Lower leg skin (tissue), 4 donors: ENCODE measurements at regions not wholly inside any gene's neighbourhood (a gene's known extent, or its start where the extent isn't known, plus 50 kb on each side); places are given as distances from the start of the nearest gene placed in this dataset.

Source experiments
- DNase-seq, 2 donors: peaks; one replicate each; pipeline ENCODE4 v3.0.0-alpha.2; 2019; ENCODE audit warnings: low spot score in 2 of 2
- H3K4me3 ChIP-seq: fragments of 200-600 bp; sonication (generic); 2 replicates; pipeline ENCODE4 v1.5.1; 2017; ENCODE audit warnings: mild to moderate bottlenecking, low read depth; ENCODE audit not compliant: poor library complexity, severe bottlenecking
- CTCF ChIP-seq, 3 donors: fragments of 450-650 bp; IDR thresholded peaks; one replicate each; pipeline ENCODE4 v1.5.1; 2016; ENCODE audit warnings: antibody characterized with exemption in 3 of 3, mild to moderate bottlenecking in 3 of 3, moderate library complexity in 2 of 3
- POLR2A ChIP-seq, 2 donors: fragments of 450-650 bp; IDR thresholded peaks; one replicate each; pipeline ENCODE4 v1.6.1; 2016 to 2017; ENCODE audit warnings: antibody characterized with exemption in 2 of 2, mild to moderate bottlenecking in 1 of 2, moderate library complexity in 1 of 2
- WGBS, 2 donors: methylation state at CpG; one replicate each; pipeline ENCODE4 v1.1.5; 2018; 5-methylcytosine and 5-hydroxymethylcytosine counted together
- intact Hi-C: fragments of 100-400 bp; cut with DNase I; formaldehyde crosslinking; loops from one replicate; pipeline ENCODE4 v1.15.0; 2023; ENCODE audit warnings: low total_unique reads

GRCh38 chr10:21214329-21214728, 311.2 kb downstream of the SKIDA1 start:
- TF ChIP-seq POLR2A (IDR thresholded peaks at IDR 0.05), result no peak
- no peak for TF ChIP-seq CTCF (IDR thresholded peaks at IDR 0.05)
- H3K4me3 ChIP-seq, result no peak overlapping the region

GRCh38 chr10:21213381-21213780, 312.1 kb downstream of the SKIDA1 start:
- no peak for DNase-seq
- H3K4me3 ChIP-seq, result no peak overlapping the region
- TF ChIP-seq CTCF (IDR thresholded peaks at IDR 0.05), result no peak
- no peak for TF ChIP-seq POLR2A (IDR thresholded peaks at IDR 0.05)
- 70% methylated on average over 6 of the region's 6 CpGs for WGBS, 2 donors
- intact Hi-C loops, result no loop called here

More at GRCh38 chr10:21214329-21214728, 311.2 kb downstream of the SKIDA1 start:
- intact Hi-C loops, result no loop called here
- no peak for DNase-seq
- WGBS, 2 donors, result 88 to 92% methylated on average over 3 of the region's 3 CpGs

- no peak overlapping the region for H3K4me3 ChIP-seq
- DNase-seq, result no peak
- intact Hi-C loops, result no loop called here
- TF ChIP-seq POLR2A (IDR thresholded peaks at IDR 0.05) (no peak), CTCF (IDR thresholded peaks at IDR 0.05) (no peak)
- WGBS, 2 donors, result 71 to 82% methylated on average over 5 of the region's 5 CpGs
Measured at GRCh38 chr10:21212912-21213311, 312.6 kb downstream of the SKIDA1 start.

GRCh38 chr10:21212348-21212747, 313.1 kb downstream of the SKIDA1 start:
- TF ChIP-seq POLR2A (IDR thresholded peaks at IDR 0.05) (no peak), CTCF (IDR thresholded peaks at IDR 0.05) (no peak)
- 84 to 85% methylated on average over 11 of the region's 11 CpGs for WGBS, 2 donors
- DNase-seq, result no peak
- intact Hi-C loops, result no loop called here
- no peak overlapping the region for H3K4me3 ChIP-seq

- no peak for TF ChIP-seq POLR2A (IDR thresholded peaks at IDR 0.05)
- TF ChIP-seq CTCF (IDR thresholded peaks at IDR 0.05), result no peak
- intact Hi-C loops, result no loop called here
- H3K4me3 ChIP-seq, result no peak overlapping the region
- WGBS, 2 donors, result 90 to 94% methylated on average over 4 of the region's 4 CpGs
- no peak for DNase-seq
Measured at GRCh38 chr10:21209495-21209894, 312.4 kb upstream of the NEBL start.

GRCh38 chr10:21208666-21209316, 311.7 kb upstream of the NEBL start:
- TF ChIP-seq POLR2A (IDR thresholded peaks at IDR 0.05), result no peak
- no peak for TF ChIP-seq CTCF (IDR thresholded peaks at IDR 0.05)
- H3K4me3 ChIP-seq, result no peak overlapping the region
- intact Hi-C loops, result no loop called here
- WGBS, 2 donors, result 75 to 76% methylated on average over 7 of the region's 7 CpGs
- DNase-seq, result no peak
